NK-92 treated with Interleukin-12 subunit alpha and Interleukin-12 subunit beta, amount 100 ng/mL, for 24 hours (cell line): ENCODE measurements at regions not wholly inside any gene's neighbourhood (a gene's known extent, or its start where the extent isn't known, plus 50 kb on each side); places are given as distances from the start of the nearest gene placed in this dataset.

Source experiments
- DNase-seq: peaks from one replicate; lab custom pipeline; 2025; lab: John Stamatoyannopoulos, UW

DNA sequence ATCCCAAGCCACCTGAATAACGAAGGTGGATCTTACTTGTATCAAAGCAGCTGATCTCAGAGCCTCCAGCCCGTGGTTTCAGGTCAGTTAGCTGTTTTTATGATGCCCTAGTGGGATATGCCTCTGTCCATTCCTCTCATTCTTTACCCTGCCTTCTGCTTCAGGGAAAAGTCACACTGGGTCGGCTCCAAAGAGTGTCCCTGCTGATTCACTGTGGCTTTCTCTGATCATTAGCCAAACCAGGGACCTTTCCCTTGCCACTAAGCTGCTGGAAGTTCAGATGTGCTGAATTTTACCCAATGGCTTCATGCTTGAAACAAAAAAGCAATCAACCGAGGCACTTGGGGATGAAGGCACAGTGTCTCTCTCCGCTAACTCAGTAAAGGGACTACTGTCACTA lies 170.2 kb upstream of the SALL1 start:
- DNase-seq = no peak

DNA sequence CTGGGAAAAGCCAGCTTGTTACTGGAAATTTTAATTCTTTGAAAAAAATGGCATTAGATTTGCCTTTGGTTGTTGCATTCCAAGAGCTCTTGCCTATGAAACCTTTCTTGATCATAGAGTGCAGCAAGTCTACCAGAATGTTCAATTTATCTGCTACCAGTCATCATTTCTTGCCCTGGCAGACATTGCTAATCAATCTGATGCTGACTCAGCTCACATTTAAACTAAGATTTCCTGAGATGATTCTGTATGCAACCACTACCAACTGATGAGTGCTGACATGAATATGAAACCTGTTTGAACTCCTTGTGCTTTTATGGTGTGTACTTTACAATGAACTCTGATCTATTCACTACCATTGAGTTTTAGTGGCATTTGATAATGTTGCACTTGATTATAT lies 166.5 kb upstream of the SALL1 start:
- no peak for DNase-seq

- DNase-seq = no peak
Observed at GRCh38 chr16:51313198-51313597, 162.1 kb upstream of the SALL1 start.

DNA sequence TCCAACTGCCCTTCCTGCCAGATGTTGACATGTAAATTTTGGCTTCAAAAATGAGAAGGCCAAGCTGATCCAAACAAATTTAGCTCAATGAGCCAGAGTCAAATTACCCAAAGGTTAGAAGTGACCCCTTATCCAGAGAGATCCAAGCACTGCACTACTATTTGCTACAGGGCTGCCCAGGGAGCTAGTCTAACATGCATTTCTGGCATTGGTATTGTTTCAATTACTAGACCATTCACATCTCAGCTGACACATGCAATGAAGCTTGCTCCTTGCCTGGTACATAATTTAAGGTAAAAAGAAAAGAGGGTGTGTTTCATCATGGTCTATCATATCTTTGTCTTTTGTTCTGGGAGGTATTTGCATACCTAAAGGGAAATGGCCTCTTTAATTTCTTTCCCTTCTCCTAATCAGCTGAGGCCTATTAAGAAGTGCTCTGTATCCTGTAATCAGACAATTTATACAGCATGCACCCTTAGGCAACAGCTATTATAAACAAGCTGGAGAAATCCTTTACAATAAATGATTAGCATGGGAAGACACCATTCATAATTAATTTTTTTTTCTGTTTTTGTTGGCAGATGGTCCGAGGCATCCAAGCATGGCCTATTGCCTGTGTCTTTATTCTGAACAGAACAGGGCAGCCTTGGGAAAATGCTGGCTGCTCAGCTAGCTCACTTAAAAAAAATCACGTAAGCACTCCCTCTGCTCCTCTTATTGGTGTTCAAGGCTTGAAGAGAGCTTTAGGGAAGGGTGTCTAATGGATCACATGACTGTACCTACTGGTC lies 161.5 kb upstream of the SALL1 start:
- DNase-seq = no peak

- no peak for DNase-seq
Observed at GRCh38 chr16:51310159-51310558, 159.1 kb upstream of the SALL1 start.

DNA sequence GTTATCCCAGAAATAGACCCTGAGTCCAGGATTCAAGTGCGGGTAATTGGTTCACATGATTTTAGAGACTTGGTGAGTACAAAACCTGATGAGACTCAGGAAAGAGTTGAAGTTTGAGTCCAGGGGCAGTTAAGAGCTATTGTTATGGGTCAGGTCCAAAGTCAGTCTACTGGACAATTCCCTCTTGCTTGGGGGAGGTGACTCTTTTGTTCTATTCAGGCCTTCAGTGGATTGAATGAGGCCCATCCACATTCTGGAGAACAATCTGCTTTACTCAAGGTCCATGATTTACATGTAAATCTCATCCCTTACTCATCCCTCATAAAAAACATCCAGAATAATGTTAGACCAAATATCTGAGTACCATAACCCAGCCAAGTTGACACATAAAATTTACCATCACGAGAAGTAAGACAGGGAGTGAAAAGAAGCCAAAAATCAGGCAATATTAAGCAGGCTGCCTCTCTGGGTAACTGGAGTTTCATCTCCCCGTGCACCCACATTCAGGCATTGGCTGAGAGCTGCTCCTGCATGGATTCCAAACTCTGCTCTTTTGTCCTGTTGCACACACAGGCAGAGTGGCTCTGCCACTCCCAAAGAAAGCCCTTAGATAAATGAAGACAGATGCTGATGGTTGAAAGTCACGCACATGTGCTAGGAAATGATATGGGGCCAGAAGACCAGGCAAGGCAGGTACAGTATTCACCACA lies 156.0 kb upstream of the SALL1 start:
- no peak for DNase-seq

GRCh38 chr16:51306116-51306515 lies 155.0 kb upstream of the SALL1 start:
- no peak for DNase-seq

- DNase-seq = no peak
Observed at GRCh38 chr16:51305337-51305736, 154.3 kb upstream of the SALL1 start.

- no peak for DNase-seq
Observed at GRCh38 chr16:51302042-51302441, 151.0 kb upstream of the SALL1 start.

DNA sequence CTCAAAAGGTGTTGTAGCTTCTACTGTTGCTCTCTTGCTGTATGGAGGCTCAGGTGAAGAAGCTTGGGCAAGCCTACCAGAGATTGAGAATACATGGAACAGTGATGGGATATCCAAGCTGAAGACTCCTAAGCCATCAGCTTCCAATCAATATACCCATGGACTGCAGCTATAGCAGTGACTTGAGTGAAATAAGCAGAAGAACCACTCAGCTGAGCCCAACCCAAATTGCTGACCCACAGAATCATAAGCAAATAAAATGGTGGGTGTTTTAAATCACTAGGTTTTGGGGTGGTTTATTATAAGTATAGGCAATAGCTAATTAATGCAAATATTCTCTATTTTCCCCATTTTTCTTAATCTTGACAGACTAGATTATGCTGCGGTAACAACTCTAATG lies 147.7 kb upstream of the SALL1 start:
- no peak for DNase-seq

GRCh38 chr16:51290442-51291285 lies 139.6 kb upstream of the SALL1 start:
- no peak for DNase-seq

DNA sequence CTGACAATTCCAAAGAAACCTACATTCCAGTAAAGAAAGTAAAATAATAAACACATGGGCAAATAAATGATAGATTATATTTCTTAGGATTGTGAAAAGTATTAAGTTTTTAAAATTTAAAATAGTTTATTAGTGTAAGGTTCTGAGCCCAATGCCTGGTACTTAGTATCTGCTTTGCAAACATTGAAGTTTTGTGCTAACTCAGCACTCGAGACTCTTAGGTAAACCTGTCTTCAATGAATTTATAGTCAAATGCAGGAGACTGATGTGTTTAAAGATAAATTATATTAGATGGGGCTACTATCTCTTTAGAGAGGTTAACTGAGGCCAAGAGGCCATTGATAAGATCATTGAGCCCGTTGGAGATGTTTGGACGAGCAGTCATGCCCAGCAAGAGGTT lies 138.3 kb upstream of the SALL1 start:
- no peak for DNase-seq

GRCh38 chr16:51287121-51287755 lies 136.2 kb upstream of the SALL1 start:
- DNase-seq = no peak

DNA sequence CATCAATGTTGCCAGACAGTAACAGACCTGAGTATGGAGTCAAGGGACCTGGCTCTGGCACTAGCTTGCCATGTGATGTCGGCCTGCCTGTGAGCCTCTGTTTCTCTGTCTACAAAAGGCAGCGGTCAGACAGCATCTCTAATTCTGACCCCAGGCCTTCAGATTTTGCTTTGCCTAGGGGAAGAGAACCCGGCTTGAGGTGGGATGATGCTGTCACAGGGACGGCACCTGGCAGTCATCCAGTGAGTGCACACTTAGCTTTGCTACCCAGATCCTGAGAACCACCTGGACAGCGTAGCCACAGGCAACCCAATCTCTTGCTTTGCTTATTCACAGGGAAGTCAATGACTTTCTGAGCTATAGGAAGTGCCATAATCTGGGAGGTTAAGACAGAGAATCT lies 135.2 kb upstream of the SALL1 start:
- no peak for DNase-seq

DNA sequence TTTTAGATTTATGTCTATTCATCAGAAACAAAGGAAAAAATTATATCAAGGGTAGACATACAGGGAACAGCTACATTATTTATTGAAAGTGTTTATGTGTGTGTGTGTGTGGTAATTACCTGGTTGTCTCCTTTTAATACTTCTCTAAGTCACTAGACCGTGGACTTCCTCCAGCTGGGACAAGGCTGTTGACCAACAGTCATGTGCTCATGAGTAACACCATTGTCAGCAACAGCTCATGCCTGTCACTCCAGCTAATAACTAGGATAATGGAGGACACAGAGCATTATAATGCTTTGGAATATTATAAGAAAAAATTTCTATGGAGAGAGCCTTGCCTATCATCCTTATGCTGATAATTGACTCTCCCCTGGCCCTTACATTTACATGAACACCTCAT lies 125.3 kb upstream of the SALL1 start:
- no peak for DNase-seq

DNA sequence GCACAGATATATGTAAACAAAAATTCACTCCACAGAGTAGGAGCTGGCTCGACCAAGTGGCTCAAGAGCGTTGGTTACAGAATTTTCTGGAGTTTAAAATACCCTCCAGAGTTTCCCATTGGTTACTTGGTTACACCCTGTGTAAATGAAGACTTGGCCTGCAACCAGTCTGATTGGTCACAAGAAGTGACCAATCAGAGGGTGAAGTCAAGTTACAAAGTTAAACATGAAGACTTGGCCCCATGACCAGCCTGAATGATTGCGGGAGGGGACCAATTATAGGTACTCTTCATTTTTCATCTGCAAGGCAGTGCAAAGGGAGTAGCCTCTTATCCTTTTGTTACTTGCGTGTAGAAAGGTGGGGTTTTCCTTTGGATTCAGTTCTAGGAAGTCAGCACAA lies 121.3 kb upstream of the SALL1 start:
- no peak for DNase-seq

DNA sequence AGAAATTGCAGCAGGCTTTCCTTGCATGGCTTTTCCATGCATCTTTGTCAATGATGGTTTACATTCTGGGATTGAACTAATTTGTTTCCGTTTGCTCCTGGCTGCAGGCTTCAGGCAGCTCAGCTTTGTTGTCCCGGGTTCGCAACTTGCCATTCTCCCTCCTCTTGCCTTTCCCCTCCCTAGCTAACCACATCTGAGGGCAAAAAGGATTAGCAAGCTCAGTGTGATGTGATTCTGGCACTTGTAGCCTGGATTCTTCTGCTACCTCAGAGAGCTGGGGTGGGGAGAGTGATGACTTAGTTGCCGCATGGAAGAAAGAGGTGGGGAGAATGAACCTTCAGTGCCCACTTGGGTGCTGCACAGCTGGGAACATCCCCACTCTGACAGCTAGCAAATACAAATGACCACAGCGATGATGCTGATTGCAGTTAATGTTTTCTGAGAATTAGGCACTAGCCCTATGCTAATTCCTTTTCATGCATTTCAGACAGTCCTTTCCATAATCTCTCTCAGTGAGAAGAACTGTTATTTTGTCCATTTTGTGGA lies 120.2 kb upstream of the SALL1 start:
- DNase-seq = no peak

GRCh38 chr16:51268237-51268636 lies 117.2 kb upstream of the SALL1 start:
- DNase-seq = no peak

DNA sequence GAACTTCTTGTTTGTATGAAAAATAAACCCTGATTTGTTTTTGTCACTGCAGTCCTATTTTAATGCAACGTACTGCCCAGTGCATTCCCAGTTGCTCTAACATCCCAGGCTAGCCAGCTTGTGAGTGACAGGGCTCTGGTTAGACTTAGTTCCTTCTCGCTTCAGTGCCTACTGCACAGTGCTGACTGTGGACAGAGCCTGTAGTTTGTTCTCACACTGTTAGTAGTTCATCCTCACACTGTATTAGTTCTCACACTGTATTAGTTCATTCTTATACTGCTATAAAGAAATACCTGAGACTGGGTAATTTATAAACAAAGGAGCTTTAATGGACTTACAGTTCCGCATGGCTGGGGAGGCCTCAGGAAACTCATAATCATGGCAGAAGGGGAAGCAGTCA lies 116.6 kb upstream of the SALL1 start:
- DNase-seq = no peak

- no peak for DNase-seq
Observed at GRCh38 chr16:51262428-51262827, 111.4 kb upstream of the SALL1 start.

DNA sequence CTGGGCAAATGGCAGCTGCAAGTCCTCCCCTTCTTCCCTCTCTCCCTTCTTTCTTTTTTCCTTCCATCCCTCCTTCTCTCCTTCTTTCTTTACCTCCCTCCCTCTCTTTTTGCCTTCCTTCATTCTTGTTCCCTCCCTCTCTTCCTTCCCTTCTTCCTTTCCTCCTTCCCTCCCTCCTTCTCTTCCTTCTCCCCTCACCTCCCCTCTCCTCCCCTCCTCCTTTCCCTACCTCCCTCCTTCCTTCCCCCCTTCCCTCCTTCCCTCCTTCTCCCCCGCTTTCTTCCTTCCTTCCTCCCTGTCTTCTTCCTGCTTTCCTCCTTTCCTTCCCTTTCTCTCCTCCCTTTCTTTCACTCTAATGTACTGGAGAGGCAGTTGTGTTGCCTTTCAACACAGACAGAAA lies 110.8 kb upstream of the SALL1 start:
- DNase-seq = no peak

DNA sequence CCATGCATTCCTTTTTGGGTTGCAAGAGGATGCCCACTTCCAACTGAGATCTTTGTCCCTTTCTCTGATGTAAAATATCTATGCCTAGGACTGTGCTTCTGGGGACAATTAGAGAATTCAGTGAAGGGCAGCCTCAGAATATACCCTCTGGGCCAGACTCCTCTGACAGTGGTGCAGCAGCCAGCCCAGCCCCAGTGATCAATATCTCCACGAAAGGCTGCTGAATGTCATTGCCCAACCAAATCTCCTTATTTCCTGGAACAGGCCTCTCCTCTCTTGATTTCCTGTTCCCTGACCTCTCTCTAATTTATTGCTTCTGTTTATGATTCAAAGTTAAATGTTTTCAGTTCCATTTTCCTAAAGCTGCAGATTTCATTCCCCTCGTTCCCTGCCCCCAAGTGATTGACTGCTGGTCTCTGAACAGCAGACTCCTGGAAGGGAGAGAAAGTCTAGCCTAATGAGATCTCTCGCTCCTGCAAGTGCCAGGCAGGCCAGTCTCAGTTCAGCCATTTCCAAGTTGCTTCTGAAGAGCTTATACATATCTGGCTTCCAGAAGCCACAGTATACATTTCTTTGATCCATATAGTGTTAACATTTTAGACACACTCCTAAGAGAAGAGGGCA lies 104.4 kb upstream of the SALL1 start:
- no peak for DNase-seq
